Smooth muscle cell (in vitro differentiated cells): ENCODE measurements at regions not wholly inside any gene's neighbourhood (a gene's known extent, or its start where the extent isn't known, plus 50 kb on each side); places are given as distances from the start of the nearest gene placed in this dataset.

ENCODE experiments used
- DNase-seq: peaks from one replicate; lab custom pipeline; 2025; ENCODE audit not compliant: unreplicated experiment; lab: John Stamatoyannopoulos, UW
- H2AFZ ChIP-seq: fragments of 200-600 bp; sonication (generic); 2 replicates; pipeline ENCODE4 v1.6.0; 2016; ENCODE audit warnings: antibody characterized with exemption, low read depth, mild to moderate bottlenecking
- H3F3A ChIP-seq: fragments of 200-600 bp; sonication (generic); 2 replicates; pipeline ENCODE4 v1.6.0; 2017; ENCODE audit warnings: antibody characterized with exemption, low read depth
- H3K27ac ChIP-seq: fragments of 200-600 bp; sonication (generic); 2 replicates; pipeline ENCODE4 v1.5.1; 2016; ENCODE audit warnings: low read depth, mild to moderate bottlenecking
- H3K27me3 ChIP-seq: fragments of 200-600 bp; sonication (generic); 2 replicates; pipeline ENCODE4 v1.6.1; 2016; ENCODE audit warnings: low read depth, mild to moderate bottlenecking
- H3K36me3 ChIP-seq: fragments of 200-600 bp; sonication (generic); 2 replicates; pipeline ENCODE4 v1.5.1; 2016; ENCODE audit warnings: low read depth
- H3K4me1 ChIP-seq: fragments of 200-600 bp; sonication (generic); 2 replicates; pipeline ENCODE4 v1.5.1; 2016; ENCODE audit warnings: low read depth
- H3K4me2 ChIP-seq: fragments of 200-600 bp; sonication (generic); 2 replicates; pipeline ENCODE4 v1.6.0; 2016; ENCODE audit warnings: mild to moderate bottlenecking
- H3K4me3 ChIP-seq: fragments of 200-600 bp; sonication (generic); 2 replicates; pipeline ENCODE4 v1.5.1; 2016; ENCODE audit warnings: mild to moderate bottlenecking
- H3K79me2 ChIP-seq: fragments of 200-600 bp; sonication (generic); 2 replicates; pipeline ENCODE4 v1.6.0; 2016; ENCODE audit warnings: low read depth, mild to moderate bottlenecking
- H3K9ac ChIP-seq: fragments of 200-600 bp; sonication (generic); 2 replicates; pipeline ENCODE4 v1.6.0; 2016; ENCODE audit warnings: low read depth
- H3K9me3 ChIP-seq: fragments of 200-600 bp; sonication (generic); replicated peaks from 2 replicates; pipeline ENCODE4 v1.5.1; 2016; ENCODE audit warnings: low read depth
- H4K20me1 ChIP-seq: fragments of 200-600 bp; sonication (generic); 2 replicates; pipeline ENCODE4 v1.6.0; 2016; ENCODE audit warnings: low read depth
- CTCF ChIP-seq: fragments of 200-600 bp; sonication (generic); IDR thresholded peaks from 2 replicates; pipeline ENCODE4 v1.5.1; 2017; ENCODE audit warnings: borderline replicate concordance, mild to moderate bottlenecking, antibody characterized with exemption; ENCODE audit not compliant: insufficient read depth, poor library complexity, severe bottlenecking
- WGBS: methylation state at CpG from one replicate; pipeline ENCODE4 v1.1.7; 2016; ENCODE audit warnings: low lambda C conversion rate; 5-methylcytosine and 5-hydroxymethylcytosine counted together

DNA sequence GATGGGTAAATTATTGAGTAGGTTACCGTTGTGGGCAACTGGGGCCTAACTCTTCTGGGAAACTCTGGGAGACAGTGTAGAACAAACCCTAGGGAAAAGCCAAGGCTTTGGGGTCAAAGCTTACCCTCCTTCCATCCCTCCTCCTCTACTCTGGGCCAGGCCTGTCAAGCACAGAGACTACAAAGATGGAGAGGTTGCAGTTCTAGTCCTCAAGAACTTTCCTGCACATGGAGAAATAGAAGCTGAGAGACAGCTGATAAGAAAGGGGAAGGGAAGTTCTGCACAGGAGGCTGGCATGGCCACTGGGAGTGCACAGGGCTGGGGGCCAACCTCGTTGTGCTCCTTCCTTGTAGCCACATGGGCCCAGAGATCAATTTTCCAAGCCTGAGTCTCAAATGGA, 67.2 kb upstream of the ALX4 start:
- Histone ChIP-seq H3K4me3 (no peak overlapping the region), H3K27ac (no peak overlapping the region), H3K9ac (no peak overlapping the region), H3K4me1 (no peaks in the 10 kb centered on the region), H2AFZ (no peak overlapping the region), H4K20me1 (no peaks in the 10 kb centered on the region), H3K9me3 (no peaks in the 10 kb centered on the region), H3K27me3 (peaks cover 7% of the 10 kb centered on the region), H3K79me2 (no peaks in the 10 kb centered on the region), H3K4me2 (no peak overlapping the region), H3K36me3 (no peaks in the 10 kb centered on the region), H3F3A (no peaks in the 10 kb centered on the region)
- no peak for TF ChIP-seq CTCF
- WGBS, result 81% methylated on average over 2 of the region's 2 CpGs
- no peak for DNase-seq

DNA sequence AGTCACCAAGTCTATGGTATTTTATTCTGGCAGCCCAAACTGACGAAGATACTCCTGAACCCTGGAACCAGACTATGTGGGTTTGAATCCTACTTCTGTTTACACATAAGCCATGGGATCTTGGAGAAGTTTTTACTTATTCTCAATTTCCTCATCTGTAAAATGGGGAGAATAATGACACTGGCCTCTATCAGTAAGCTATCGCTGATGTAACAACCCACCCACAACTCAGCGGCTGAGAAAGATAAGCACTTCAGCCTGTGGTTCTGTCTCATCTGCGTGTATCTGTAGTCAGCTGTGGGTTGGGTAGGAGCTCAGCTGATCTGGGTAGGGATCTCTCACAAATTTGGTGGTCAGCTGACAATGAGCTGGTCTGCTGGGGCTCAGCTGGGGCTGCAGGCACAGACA, 68.0 kb upstream of the ALX4 start:
- H3K9me3 ChIP-seq, result no peaks in the 10 kb centered on the region
- H3K36me3 ChIP-seq, result no peaks in the 10 kb centered on the region
- no peak overlapping the region for H3K9ac ChIP-seq
- no peaks in the 10 kb centered on the region for H3K79me2 ChIP-seq
- H3K4me2 ChIP-seq, result no peak overlapping the region
- no peaks in the 10 kb centered on the region for H3K4me1 ChIP-seq
- H2AFZ ChIP-seq, result no peak overlapping the region
- no peaks in the 10 kb centered on the region for H4K20me1 ChIP-seq
- no peak overlapping the region for H3K27ac ChIP-seq
- peaks cover 14% of the 10 kb centered on the region for H3K27me3 ChIP-seq
- DNase-seq, result no peak
- no peaks in the 10 kb centered on the region for H3F3A ChIP-seq
- 83% methylated on average over 4 of the region's 4 CpGs for WGBS
- H3K4me3 ChIP-seq, result no peak overlapping the region
- no peak for TF ChIP-seq CTCF

GRCh38 chr11:44379141-44380008, 69.4 kb upstream of the ALX4 start:
- Histone ChIP-seq H3K36me3 (no peaks in the 10 kb centered on the region), H3K4me1 (no peaks in the 10 kb centered on the region), H3K9me3 (no peaks in the 10 kb centered on the region), H3K79me2 (no peaks in the 10 kb centered on the region), H3F3A (no peaks in the 10 kb centered on the region), H3K4me2 (no peak overlapping the region), H2AFZ (no peak overlapping the region), H3K4me3 (no peak overlapping the region), H3K9ac (no peak overlapping the region), H3K27me3 (peaks cover 28% of the 10 kb centered on the region), H4K20me1 (no peaks in the 10 kb centered on the region), H3K27ac (no peak overlapping the region)
- 91% methylated on average over 11 of the region's 11 CpGs for WGBS
- no peak for TF ChIP-seq CTCF
- DNase-seq, result no peak

GRCh38 chr11:44380009-44380313, 70.0 kb upstream of the ALX4 start:
- Histone ChIP-seq H3K9ac (no peak overlapping the region), H3K4me2 (no peak overlapping the region), H3K9me3 (no peaks in the 10 kb centered on the region), H3K27me3 (peaks cover 34% of the 10 kb centered on the region), H2AFZ (no peak overlapping the region), H3K36me3 (no peaks in the 10 kb centered on the region), H3K4me3 (no peak overlapping the region), H3K79me2 (no peaks in the 10 kb centered on the region), H3K4me1 (no peaks in the 10 kb centered on the region), H3K27ac (no peak overlapping the region), H4K20me1 (no peaks in the 10 kb centered on the region), H3F3A (no peaks in the 10 kb centered on the region)
- TF ChIP-seq CTCF, result no peak
- no peak for DNase-seq
- 95% methylated on average over 3 of the region's 3 CpGs for WGBS
